Peyer's patch (tissue), 4 donors: ENCODE measurements at regions not wholly inside any gene's neighbourhood (a gene's known extent, or its start where the extent isn't known, plus 50 kb on each side); places are given as distances from the start of the nearest gene placed in this dataset.

Experiments used
- CTCF ChIP-seq, 6 experiments: fragments of 450-650 bp in 4 of 6; fragments of 200-600 bp in 2 of 6; sonication (generic) in 1 of 6; IDR thresholded peaks; one replicate each; pipeline ENCODE4 v1.5.1; 2017 to 2019; ENCODE audit warnings: antibody characterized with exemption in 6 of 6, mild to moderate bottlenecking in 3 of 6, moderate library complexity in 1 of 6
- POLR2A ChIP-seq, 2 donors: fragments of 450-650 bp; IDR thresholded peaks; one replicate each; pipeline ENCODE4 v1.5.1; 2017; ENCODE audit warnings: antibody characterized with exemption in 2 of 2, mild to moderate bottlenecking in 2 of 2, moderate library complexity in 2 of 2

- no peak for TF ChIP-seq CTCF (IDR thresholded peaks at IDR 0.05)
- no peak for TF ChIP-seq POLR2A (IDR thresholded peaks at IDR 0.05)
Observed at GRCh38 chr20:51111290-51111689, 88.4 kb upstream of the KCNG1 start.
